ENCODE measurements at regions not wholly inside any gene's neighbourhood (a gene's known extent, or its start where the extent isn't known, plus 50 kb on each side); places are given as distances from the start of the nearest gene placed in this dataset.

DNA sequence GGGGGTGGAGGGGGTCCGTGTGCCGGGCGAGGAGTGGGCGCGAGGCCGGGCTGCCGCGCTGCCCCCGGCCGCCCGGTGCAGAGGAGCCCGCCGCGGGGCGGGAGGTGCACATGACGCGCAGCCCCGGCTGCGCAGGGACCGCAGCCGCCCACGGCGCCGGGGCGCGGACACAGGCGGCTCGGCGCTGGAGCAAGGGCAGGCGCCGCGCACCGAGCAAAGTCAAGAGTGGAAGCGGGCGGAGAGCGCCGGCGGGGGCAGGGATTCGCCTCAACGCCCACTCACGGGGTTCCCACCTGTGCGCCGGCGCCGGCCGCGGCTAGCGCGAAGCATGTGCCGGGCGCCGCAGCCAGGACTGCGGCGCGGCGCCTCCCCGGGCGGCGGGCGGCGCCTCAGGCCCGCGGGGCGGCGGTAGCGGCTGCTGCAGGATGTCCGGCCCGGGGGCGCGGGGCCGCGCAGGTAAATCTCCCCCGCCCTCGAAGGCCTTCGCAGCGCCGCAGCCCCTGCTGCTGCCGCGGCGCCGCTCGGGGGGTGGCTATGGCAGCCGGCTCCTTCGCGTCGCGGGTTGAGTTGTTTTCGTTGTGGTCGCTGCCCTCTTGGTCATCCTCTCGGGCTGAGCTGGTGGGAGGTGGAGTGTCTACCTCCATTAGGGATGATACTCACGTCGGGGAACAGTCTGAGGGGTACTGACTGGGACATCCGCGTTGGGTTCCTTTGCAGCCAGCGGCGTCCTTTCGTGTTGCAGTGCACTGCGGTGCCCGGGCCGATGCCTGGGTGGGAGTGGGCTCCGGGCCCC lies 216.3 kb upstream of the DTNA start:
- TF ChIP-seq, protein P1, sequence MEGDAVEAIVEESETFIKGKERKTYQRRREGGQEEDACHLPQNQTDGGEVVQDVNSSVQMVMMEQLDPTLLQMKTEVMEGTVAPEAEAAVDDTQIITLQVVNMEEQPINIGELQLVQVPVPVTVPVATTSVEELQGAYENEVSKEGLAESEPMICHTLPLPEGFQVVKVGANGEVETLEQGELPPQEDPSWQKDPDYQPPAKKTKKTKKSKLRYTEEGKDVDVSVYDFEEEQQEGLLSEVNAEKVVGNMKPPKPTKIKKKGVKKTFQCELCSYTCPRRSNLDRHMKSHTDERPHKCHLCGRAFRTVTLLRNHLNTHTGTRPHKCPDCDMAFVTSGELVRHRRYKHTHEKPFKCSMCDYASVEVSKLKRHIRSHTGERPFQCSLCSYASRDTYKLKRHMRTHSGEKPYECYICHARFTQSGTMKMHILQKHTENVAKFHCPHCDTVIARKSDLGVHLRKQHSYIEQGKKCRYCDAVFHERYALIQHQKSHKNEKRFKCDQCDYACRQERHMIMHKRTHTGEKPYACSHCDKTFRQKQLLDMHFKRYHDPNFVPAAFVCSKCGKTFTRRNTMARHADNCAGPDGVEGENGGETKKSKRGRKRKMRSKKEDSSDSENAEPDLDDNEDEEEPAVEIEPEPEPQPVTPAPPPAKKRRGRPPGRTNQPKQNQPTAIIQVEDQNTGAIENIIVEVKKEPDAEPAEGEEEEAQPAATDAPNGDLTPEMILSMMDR (IDR thresholded peaks at IDR 0.05; ENCODE audit: low read depth, low read length, missing control alignments): no peak
- peak overlapping the region; percentile 50 for H3K4me3 ChIP-seq (ENCODE audit: low read depth, low read length)
- in situ Hi-C loops (cut with HindIII; ENCODE audit: low sequenced_read_pairs): no loop called here
- no peak for DNase-seq (ENCODE audit: low read depth)

DNA sequence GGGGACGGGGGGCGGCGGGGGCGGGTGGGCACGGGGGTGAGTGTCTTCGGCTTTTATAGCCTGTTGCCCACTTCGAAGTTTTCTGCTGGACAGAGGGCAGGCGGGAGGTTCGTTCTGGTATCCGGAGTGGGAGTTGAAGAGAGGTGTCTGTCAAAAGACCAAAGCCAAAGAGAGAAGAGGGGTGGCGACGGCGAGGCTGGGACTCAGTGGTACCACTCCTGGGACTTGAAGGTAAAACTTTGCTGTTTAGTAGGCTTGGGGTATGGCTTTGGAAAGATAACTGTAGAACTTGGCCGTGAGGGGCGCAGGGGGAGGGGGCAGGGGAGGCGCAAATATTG lies 215.8 kb upstream of the DTNA start:
- DNase-seq (ENCODE audit: low read depth): no peak
- in situ Hi-C loops (cut with HindIII; ENCODE audit: low sequenced_read_pairs): no loop called here
- TF ChIP-seq, protein P1 (IDR thresholded peaks at IDR 0.05; ENCODE audit: low read depth, low read length, missing control alignments): no peak
- peak overlapping the region; percentile 50 for H3K4me3 ChIP-seq (ENCODE audit: low read depth, low read length)

DNA sequence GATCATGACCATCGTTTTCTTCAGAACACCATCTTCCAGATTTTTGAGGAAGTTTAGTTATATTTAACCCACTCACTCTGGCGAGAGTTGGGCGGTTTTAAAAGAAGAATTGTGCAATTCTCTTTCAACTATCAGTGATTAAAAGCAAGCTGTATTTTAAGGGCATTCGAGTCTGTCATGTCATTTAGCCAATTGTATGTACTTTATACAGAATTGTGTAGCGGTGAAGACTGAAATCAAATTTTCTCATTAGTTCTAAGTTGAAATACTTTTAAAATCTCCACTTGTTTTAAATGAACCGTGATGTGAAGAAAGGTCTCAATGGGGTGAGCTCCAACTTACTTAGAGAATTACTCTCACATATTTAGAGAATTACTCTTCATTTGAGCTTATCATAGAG lies 214.6 kb upstream of the DTNA start:
- DNase-seq (ENCODE audit: low read depth): no peak
- TF ChIP-seq, protein P1 (IDR thresholded peaks at IDR 0.05; ENCODE audit: low read depth, low read length, missing control alignments): no peak
- in situ Hi-C loops (cut with HindIII; ENCODE audit: low sequenced_read_pairs): no loop called here
- no peak overlapping the region for H3K4me3 ChIP-seq (ENCODE audit: low read depth, low read length)

DNA sequence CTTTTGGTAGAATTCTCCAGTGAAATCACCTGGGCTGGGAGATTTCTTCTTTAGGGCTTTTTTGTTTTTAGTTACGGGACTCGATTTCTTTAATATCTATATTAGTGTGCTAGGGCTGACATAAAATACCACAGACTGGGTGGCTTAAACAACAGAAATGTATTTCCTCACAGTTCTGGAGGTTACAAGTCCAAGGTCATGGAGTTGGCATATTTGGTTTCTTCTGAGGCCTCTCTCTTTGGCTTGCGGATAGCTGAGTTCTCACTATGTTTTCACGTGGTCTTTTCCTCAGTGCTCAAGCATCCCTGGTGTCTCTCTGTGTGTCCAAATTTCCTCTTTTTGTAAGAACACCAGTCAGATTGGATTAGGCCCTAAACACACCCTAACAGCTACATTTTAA lies 208.5 kb upstream of the DTNA start:
- no peak overlapping the region for H3K4me3 ChIP-seq (ENCODE audit: low read depth, low read length)
- no peak for DNase-seq (ENCODE audit: low read depth)
- in situ Hi-C loops (cut with HindIII; ENCODE audit: low sequenced_read_pairs): no loop called here
- TF ChIP-seq, protein P1 (IDR thresholded peaks at IDR 0.05; ENCODE audit: low read depth, low read length, missing control alignments): no peak

DNA sequence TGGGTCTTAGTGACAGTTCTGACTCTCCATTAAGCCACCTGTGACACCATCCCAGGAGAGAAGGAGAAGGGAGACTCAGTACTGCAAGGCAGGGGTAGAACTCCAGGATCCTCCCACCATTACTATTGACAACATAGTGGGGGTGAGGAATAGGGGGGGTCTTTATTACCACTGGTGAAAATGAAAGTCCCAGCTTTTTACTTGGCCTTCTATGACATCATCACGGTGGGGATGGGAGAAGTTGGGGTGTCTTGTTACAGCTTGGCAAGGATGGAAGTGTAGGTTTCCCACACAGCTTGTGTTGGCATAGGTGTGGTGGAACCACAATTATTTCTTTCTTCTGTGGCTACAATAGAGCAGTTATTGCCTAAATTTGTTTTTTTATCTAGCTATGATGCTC lies 203.9 kb upstream of the DTNA start:
- TF ChIP-seq, protein P1 (IDR thresholded peaks at IDR 0.05; ENCODE audit: low read depth, low read length, missing control alignments): no peak
- in situ Hi-C loops (cut with HindIII; ENCODE audit: low sequenced_read_pairs): no loop called here
- DNase-seq (ENCODE audit: low read depth): peak; percentile 47
- H3K4me3 ChIP-seq (ENCODE audit: low read depth, low read length): no peak overlapping the region

DNA sequence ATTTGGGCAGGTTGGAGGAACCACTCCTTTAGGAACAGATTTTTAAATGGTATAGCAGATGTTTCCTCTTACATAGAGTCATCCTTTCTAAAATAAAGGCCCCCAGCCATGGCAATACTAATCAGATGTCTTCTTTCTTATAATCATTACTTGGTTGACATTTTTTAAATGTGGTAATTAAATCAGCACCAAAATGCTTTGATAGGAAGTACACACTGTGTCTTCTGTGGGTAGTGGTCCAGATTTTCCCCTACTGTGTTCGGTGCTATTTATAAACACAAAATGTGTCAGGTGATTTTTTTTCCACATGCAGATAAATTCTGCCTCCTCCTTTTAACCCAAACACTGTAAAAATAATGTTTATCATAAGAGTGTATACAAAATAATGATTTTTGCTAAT lies 200.9 kb upstream of the DTNA start:
- no peak for DNase-seq (ENCODE audit: low read depth)
- in situ Hi-C loops (cut with HindIII; ENCODE audit: low sequenced_read_pairs): no loop called here
- H3K4me3 ChIP-seq (ENCODE audit: low read depth, low read length): no peak overlapping the region
- TF ChIP-seq, protein P1 (IDR thresholded peaks at IDR 0.05; ENCODE audit: low read depth, low read length, missing control alignments): no peak

Data from astrocyte of the cerebellum (primary cell).